T follicular helper cell (primary cell): ENCODE measurements at regions not wholly inside any gene's neighbourhood (a gene's known extent, or its start where the extent isn't known, plus 50 kb on each side); places are given as distances from the start of the nearest gene placed in this dataset.
"Not testable (repeated sequence)": the region's sequence is repeated elsewhere in the genome, so short reads cannot be mapped to it uniquely, and the experiment has no call there.

Source experiments
- DNase-seq: peaks from one replicate; pipeline ENCODE4 v3.0.0-alpha.2; 2020; ENCODE audit warnings: low read depth

DNA sequence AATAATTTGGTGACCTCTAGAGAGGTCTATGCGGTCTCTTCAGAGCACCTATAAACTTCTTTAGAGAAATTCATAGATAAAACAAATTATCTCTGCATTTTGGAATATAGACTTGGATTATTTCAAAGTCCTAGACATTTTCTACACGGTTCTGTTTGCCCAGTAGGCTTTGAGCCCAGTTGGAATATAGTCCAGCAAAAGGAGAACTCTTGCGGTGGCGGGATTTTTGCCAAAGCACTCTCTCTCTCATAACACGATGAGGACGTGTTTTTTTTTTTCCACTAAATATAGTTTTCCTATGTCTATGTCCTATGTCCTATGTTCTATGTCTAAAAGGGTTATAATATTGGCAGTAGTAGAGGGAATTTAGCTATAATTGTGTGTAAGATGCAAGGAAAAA lies 164.9 kb upstream of the AGR3 start:
- no peak for DNase-seq

DNA sequence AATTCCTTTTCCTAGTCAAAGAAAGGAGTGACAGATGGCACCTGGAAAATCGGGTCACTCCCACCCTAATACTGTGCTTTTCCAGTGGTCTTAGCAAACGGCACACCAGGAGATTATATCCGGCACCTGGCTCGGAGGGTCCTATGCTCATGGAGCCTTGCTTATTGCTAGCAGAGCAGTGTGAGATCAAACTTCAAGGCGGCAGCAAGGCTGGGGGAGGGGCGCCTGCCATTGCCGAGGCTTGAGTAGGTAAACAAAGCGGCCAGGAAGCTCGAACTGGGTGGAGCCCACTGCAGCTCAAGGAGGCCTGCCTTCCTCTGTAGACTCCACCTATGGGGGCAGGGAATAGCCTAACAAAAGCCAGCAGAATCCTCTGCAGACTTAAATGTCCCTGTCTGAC lies 171.4 kb upstream of the AGR3 start:
- not testable (repeated sequence) for DNase-seq

DNA sequence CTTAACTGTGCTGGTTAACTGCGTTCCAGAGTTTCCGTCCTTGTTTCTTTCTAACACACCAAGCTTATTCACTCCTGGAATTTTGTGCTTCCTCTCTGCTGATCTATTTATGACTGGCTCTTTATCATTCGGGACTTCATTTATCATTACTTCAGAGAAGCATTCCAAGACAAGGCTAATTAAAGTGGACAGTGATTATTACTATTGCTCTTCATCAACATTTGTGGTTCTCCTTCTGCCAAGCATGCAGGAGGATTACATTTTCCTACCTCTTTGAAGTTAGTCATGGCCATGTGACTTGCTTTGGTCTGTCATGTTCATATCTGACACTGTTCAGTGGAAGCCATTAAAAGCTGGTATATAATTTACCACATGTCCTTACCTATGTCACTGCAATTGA lies 172.4 kb upstream of the AGR3 start:
- no peak for DNase-seq

DNA sequence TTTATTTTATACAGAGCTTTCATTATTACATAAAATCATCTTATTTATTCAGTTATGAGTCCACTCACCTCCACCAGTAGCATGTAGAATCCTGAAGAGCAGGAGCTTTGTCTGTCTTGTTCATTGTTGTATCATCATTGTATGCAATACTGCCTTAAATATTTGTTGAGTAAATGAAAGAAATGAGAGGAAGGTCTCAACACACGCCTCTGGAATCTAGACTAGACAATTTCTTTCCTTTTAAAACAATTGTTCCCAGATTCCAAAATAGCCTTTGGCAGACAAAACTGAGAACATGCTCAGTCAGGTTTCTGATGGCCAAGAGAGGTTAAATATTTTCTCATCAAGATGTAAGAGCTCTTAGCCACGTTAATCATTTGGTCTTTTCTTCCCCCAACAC lies 173.1 kb upstream of the AGR3 start:
- no peak for DNase-seq

DNA sequence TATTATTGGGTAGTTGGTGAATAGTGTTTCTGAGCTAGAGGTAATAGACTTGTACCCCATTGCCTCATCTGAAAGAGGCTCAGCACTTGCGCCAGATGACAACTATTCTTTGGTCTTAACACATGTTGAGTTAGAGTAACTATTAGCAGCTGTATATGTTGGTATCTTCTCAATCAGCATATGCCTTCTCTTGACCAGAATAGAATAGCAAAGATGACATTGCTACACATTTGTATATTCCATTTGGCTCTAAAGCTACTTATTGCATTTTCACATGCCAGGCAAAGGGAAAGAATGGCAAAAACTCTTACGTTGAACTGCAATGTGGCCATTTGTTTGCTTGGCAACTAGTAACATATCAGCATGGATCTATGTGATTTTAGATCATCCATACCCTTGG lies 173.8 kb upstream of the AGR3 start:
- DNase-seq, result no peak

DNA sequence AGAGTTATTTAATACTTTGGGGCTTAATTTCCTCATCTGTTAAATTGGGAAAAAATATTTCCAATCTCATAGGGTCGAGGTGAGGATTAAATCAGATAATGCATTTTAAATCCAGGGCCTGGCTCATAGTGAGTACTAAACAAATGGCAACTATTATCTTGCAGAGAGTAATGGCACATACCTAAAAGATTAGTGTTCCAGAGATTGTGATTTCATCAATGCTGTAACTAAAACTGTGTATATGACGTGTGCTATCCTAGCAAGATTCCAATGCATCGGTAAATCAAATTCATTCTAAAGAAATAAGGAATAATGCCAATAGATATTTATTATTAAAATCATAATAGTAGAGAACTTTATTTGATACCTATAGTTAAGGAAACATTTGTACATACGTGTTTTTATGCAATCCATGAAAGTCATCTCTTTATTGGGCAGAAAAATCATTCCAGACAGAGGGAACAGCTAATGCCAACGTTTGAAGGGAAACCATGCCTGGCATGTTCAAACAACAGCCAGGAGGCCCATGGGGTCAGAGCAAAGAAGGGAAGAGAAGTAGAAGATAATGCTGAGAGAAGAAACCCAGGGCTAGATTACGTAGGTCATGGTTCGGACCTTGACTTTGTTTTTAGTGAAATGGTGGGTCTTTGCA lies 174.8 kb upstream of the AGR3 start:
- no peak for DNase-seq

DNA sequence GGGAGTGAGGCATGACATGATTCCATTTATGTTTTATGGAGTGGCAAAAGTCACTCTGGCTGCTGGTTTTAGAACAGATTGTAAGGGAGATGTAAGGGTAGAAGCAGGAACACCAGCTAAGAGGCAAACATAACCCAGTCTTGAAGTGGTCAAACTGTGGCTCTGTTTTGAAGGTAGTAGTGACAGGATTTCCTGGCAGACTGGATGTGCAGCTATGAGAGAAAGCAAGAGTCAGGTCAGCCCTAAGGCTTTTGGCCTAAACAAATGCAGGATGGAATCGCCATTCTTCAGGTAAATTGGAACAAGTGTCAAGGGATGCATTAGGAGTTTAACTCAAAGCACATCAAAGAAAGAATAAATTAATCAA lies 175.3 kb upstream of the AGR3 start:
- DNase-seq, result no peak

DNA sequence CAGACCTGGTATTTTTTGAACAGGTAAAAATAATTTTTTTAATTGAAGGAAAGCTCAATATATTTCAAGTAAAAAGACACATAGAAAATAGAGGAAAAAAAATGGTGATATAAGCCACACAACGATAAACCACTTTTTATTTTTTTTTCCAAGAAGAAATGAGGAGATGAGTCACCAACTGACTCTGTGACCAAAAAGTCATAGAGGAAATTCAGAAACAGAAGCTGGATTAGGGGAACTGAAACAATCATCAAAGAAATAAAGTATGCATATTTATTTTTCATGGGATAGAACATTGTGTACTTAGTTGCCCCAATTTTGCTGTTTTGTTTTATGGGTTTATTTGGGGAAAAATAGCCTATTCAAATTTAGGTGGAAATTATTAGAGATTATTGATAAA lies 176.8 kb upstream of the AGR3 start:
- no peak for DNase-seq

DNA sequence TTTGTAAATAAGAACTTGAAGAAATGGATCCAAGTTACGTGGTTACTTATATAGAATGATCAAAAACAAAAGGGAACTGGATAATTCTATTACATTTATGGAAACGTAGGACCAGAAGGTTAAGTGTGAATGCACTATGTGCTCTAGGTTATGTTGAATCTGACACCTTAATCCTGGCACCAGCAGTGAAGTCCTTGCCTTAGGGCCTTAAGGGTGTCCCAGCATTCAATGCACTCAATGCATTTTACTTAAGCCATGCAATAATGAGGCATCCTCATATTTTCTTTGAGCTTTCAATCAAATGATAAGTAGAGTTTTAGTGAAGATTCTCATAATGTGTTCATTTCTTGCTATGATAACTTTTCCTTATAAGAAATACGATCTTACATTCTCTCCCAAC lies 178.3 kb upstream of the AGR3 start:
- DNase-seq, result no peak

DNA sequence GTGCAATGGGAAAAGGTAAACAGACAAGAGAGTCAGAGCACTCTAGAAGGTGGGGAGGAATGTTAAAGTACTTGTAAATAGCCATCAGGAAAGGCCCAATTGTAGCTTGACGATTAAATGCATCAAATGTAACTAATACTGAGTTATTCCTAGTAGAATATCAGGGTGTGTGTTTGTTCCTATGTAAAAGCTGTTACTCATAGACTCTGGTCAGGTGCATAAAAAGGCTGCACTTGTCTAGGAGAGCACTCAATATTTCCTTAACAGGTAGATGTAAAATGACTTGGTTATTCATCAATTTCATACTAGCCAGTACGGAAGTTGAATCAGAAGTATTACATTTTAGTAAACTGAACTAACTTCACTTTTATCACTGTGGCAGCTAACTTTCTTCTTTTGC lies 179.7 kb upstream of the AGR3 start:
- no peak for DNase-seq

DNA sequence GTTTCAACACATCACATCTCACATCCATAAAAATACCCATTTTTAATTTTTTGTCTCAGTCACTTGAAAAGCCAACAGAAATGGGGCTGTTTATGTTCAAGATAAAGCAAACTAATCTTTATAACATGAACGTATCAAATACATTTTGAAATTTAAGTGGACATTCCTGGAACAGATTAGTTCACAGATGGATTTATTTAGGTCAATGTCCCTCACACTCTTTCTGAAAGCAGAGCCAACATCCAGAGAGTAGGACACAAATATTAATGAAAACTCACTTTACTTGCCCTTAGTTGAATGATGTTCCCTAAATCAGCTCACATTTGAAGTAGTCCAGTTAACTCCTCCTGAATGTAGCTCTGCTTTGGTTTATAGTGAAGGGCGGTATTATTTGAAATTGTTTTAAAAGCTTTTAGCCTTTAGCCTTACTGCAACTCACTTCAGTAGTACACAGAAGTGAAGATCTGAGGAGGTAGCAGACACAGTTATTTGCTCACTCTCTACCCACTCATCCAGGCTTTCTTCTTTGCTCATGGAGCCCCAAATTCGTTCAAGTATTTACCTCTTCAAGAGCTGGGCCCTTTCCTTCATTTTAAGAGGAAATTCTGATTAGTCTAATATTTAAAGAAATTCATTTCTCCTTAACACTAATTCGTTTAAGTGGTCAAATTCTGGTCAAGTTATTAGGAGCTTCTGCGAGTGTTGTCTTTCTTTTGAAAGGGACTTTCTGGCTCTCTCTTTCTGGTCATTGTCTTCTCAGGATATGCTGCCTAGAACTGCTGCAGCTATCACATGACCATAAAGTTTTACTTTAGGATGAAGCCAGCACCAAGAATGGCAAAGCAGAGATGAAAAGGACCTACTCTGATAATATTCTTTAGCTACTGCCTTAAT lies 180.6 kb upstream of the AGR3 start:
- DNase-seq, result no peak

DNA sequence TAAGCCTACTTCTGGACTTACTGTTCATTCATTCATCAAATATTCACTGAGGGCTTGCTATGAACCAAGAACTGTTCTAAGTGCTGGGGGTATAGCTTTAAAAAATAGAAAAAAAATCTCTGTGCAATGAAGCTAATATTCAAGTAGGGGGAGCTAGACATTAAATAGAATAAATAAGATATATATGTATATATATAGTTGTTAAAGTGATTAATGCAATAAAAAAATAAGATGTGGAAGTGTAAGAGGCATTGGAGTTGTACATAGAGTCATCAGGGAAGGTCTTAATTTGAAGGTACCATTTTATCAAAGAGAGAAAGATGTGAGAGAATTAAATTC lies 181.2 kb upstream of the AGR3 start:
- no peak for DNase-seq

DNA sequence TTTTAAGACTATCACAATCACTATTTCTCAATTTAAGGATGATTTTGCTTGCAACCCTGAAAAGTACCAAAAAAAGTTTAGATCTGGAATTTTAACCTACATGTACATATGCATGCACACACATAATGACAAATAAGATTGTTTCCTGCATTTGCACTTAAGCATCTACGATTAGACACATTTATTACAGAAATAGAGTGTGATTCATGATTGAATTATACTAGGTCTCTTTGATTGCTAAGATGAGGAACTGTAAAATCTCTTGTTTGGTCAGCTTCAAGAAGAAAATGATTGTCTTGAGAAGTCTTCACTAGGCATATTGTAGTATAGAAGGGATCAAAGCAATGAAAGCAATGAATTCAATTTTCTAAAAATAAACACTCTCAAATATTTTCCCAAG lies 185.9 kb upstream of the AGR3 start:
- DNase-seq, result no peak

DNA sequence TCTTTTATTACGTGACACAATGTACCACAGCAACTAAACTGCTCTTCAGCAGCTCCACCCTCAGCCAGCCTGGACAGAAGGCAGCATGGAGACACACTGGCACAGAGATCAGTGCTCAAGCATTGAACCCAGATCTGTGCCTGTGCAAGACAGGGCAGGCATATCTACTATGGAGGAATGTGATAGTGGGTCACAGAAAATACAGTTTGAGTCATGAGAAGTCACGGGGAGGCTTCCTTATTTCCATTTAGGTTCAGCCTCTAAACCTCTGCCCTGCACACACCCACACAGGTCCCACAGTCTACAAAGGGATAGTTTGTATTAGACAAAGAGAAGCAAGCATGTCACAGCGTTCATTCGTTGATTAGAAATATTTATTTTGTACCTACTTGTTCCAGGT lies 187.4 kb upstream of the AGR3 start:
- no peak for DNase-seq

DNA sequence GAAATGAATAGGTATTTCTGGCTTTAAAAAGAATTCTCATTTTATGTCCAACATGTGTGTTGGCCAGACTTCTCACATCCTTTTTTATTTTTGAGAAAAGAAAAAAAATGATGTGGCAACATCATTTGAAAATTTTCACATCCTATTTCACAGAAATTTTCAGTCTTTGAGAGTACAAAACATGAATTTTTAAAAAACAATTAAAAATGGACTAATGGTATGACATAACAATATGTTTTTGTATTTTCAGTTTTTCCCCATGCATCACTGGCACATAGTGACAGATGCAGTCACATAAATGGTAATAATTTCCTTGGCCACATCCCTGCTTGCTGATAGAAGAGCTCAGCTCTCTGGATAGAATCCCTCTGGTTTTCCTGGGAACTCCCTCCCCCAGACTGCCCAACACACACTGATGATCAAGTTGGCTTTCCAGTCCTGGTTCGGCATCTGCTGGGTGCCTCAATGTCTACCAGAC lies 188.5 kb upstream of the AGR3 start:
- no peak for DNase-seq

DNA sequence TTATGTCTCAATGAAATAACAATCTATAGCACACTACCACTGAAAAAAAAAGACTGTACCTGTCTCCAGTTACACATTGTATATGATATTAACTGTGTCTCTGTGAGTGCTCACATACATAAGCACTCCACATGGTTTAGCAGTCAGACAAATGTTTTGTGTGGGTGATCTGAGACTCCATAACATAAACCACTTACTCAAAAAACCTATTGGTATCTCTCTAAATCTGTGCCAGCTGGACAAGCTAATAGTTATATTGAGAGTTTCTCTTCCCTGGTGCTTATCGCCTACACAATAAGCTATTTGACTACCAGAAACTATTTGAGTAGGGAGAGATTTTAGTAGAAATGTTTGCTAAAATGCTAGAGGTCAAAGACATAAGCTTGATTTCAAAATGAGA lies 190.1 kb upstream of the AGR3 start:
- DNase-seq, result no peak

DNA sequence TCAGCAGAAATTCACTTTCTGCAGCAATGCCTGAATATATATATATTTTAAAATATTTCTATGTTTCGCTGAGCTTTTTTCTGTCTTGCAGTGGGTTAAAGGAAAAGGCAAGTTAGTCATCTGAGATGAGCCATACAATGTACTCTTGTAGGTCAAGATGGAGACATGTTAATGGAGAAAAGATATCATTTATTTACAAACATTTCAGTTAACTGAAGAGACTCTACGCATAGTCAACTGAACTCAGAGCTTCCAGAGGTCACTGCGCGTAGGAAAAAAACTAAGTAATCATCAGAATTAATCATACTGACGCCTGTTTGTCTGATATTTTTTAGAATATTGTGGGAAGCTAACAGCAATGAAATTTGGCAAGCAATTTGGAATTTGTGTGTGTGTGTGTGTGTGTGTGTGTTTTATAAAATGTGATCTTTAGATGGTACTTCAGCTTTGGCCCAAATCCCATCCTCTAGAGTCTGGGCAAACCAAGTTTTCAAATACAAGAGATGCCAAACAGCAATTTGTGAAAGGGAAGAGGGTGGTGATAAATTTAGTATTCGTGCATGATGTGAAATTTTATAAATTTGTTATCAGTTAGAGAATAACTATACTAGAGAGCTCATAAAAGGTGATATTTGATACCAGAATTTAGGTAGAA lies 193.9 kb upstream of the AGR3 start:
- DNase-seq, result no peak

DNA sequence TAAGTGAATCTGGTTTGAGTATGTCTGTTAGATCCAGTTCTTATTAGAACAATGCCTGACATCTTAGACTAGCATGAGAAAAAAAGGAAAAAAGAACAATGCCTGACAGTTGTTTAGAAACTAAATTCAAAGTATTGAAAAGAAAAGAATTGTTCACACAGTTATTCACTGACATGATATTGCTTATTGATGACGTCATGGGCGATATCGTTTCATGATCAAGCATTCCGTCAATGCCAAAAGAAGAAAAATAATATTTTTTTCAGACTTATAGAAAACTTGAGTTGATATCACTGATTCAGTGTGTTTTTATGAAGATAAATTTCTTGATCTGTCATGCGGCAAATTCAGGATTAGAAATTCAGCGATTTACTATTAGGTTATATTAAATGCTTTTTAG lies 196.5 kb upstream of the AGR3 start:
- no peak for DNase-seq

DNA sequence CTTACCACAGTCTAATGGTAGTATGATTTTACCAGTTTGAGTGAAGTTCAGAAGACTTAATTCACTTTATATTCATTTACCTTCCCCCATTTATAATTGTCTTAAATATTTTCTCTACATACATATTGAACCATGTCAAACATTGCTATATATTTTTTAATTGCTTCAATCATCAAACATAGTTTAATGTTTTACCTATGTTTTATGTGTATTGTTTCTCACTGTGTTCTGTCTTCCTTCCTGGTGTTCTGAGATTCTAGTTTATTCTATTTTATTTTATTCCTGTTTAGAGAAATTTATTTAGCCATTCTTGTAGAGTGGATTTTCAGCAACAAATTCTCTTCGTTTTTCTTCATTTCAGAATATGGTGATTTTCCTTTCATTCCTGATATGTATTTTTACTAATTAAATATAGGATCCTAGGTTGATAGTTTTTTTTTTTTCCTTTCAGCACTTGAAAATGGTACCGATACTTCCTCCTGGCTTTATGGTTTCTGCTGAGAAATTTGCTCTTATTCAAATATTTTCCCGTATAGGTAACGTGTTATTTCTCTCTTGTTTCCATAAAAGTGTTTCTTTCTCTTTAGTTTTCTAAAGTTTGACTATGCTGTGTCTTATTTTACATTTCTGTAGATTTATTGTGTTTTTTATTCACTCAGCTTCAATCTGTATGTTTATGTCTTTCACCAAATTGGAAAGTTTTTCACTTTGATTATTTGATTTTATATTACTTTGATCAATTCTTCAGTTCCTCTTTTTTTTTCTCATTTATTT lies 201.8 kb upstream of the AGR3 start:
- DNase-seq, result no peak

DNA sequence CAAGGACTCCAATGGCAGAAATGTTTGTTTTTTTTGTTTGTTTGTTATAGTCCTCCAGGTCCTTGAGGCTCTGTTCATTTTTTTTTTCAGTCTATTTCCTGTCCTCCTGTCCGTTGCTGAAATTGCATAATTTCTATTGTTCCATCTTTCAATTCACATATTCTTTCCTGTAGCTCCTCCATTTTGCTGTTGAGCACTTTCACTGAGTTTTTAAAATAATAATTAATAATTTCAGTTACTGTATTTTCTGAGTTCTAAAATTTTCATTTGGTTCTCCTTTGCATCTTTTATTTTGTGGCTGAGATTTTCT lies 202.3 kb upstream of the AGR3 start:
- DNase-seq, result no peak

DNA sequence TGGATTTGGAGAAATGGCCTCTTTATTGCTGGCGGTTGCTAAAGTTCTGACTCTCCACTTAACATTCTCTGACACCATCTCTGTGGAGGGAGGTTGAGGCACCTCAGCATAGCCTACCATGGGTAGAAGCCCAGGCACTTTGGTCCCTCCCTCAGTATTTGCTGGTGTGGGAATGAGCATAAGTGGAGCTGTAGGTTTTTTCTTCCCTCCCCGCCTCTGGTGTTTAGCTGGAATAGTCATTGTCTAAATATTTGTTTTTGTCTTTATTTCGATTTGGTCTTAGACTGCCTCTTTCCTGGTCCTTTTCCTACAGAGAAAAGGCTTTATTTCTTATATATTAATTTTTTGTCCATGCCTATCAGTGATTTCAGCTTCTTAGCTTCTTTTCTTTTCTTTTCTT lies 203.4 kb upstream of the AGR3 start:
- DNase-seq, result no peak

DNA sequence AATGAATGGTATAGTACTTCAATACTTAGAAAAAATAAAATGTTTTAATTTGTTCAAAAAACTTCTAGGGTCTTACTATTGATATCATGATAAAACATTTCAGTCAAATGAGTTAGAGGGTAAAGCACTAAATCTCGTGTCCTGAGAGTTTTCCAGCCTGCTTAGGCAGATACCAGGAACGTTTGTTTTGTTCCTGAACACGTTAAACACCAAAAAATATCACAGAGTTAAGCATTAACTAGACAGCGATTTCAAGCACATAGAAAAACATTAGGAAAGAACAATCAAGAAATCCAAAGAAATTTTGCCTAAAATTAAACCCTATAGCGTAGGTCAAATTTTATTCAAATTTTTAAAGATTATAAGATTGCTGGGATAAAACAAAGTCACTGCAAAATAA lies 204.6 kb upstream of the AGR3 start:
- no peak for DNase-seq

DNA sequence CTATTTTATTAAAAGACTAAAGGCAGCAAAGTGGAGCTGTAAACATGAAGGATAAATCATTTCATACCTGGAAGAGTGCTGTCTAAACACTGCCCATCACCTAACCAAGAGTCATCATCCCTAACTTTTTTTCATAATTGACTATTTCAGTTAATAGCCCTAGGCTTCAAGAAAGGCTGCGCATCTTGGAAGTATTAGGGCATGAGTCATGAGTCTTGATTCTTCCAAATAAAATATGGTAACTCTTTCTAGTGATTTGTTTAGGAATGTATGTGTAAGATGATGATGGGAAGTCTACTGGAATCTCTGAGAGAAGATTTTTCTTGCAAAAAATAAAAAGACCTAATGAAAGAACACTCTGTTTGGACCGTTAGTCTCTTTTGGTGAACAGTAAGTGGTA lies 207.7 kb upstream of the AHR start:
- no peak for DNase-seq
